Fibroblast of the conjunctiva (primary cell): ENCODE measurements at regions not wholly inside any gene's neighbourhood (a gene's known extent, or its start where the extent isn't known, plus 50 kb on each side); places are given as distances from the start of the nearest gene placed in this dataset.
"Not testable (repeated sequence)": the region's sequence is repeated elsewhere in the genome, so short reads cannot be mapped to it uniquely, and the experiment has no call there.

ENCODE experiments used
- DNase-seq: peaks from one replicate; pipeline ENCODE4 v3.0.0-alpha.2; 2010; ENCODE audit warnings: low read depth

DNA sequence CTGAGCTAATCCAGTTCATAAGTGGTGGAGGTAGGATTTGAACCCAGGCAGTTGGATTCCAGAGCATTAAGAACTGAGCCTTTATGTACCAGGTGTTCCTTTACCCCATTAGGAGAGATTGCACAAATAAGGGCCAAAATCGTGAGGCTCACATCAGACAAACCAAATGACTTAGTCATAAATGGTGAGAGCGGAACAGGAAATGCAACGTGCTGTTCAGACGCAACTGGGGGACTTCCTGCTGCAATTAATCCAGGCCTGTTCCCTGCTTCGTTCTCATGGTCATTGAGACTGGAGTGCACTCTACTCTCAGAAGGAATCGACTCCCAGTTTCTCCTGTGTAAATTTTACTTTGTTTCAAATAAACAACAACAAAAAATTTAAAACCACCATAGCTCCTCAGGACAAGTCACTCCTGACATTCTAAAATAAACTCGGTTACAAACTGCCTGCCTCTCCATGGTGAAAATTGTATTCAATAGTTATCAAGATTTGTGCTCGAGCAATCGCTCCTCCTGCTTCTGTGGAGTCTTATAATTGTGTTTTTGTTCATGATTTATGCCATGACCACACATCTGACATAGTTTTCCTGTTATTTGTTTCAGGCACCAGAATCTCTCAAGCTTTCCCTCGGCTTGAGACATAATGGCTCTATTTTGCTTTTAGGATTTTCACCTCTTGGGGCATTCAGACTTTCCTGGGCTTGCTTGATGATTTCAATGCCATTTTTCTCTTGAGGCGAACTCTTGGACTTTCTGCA, 115.3 kb upstream of the BMPER start:
- DNase-seq = no peak

DNA sequence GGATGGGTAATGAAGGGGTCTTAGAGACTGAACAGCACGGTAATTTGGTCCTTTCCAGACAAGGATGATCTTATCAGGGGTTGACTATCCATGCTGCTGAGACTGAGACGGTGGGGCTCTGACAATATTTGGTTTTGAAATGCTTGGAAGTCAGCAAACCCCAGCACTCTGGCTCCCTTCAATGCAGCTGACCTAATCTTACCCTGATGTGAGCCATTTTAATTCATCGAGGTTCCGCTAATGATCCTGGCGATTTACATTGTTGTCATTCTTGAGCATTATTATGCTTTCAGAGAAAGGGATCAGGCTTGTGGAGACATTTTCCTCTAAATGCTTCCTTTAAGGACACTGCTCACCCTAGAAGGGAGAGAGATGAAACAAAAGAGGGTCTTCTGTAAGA, 114.6 kb upstream of the BMPER start:
- no peak for DNase-seq

DNA sequence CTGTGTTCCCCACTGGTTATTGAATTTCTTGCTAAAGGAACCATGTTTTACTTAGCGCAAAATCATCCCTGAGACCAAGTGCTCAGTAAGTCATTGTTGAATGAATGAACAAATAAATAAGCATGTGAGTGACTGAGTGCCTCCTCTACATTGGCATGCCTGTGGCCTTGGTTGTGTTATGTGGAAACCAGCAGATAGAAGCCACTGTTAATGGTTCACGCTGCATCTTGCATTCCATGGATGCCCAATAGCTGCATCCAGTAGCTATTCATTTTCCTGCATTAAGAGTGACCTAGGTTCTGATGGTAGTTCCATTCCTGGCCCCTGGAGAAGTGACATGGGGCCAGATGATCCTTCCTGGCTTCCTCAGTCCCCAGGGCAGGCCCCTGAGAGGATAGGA, 113.3 kb upstream of the BMPER start:
- no peak for DNase-seq

DNA sequence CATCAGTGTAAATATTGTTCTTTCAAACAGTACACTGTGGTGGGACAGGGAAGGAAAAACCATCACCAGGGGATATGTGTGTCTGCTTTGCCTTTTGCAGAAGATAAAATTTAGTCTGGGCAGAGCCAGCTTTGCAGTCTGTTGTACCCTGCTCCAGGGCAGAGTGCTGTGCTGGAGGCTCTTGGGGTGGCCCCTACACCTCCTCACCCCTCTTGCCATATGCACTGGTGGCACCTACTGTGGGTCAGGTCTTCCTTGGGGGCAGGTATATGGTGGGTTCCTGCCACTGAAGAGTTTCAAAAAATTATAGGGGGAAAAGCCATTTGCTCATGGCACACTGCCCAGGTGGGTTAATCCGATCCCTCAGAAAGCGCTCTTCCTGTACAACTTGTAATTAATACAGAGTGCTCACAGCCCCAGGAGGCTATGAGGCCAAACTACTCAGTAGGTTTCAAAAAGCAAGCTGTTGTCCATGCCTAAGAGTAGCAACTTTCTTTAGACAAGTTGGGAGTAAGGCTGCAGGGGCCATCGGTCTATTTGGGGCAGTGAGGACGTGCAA, 112.7 kb upstream of the BMPER start:
- no peak for DNase-seq

DNA sequence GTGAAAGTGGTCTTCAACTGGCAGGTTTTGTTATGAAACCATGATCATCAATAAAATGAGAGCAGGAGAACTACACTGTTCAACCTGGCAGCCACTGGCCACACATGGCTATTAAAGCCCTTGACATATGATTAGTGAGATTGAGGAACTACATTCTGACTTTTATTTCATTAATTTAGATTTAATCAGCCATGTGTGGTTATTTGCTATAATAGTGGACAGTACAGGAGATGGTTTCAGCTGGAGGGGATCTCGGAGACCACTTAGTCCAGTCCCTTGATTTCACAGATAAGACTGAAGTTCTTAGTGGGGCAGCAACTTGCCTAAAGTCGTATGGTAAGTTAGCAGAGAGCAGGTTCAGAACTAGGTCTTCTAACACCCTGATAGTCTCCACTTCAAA, 111.7 kb upstream of the BMPER start:
- no peak for DNase-seq

DNA sequence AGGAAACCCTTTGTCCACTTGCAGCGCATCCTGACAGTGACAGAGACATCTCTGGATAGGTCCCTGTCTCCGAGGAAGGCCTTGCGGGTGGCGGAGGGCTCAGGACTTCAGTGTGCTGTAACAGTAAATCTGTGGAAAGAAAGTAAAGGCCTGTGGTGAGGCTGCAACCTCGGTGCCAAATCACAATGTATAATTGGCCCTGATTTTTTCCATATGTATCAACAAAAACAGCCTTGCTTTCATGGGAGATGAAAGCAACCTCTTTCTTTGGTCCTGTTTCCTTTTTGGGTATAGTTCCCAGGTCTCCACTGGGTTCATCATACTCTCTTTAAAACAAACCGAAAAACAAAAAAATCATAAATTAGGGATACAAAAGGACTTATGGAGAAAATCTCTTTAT, 110.9 kb upstream of the BMPER start:
- no peak for DNase-seq

DNA sequence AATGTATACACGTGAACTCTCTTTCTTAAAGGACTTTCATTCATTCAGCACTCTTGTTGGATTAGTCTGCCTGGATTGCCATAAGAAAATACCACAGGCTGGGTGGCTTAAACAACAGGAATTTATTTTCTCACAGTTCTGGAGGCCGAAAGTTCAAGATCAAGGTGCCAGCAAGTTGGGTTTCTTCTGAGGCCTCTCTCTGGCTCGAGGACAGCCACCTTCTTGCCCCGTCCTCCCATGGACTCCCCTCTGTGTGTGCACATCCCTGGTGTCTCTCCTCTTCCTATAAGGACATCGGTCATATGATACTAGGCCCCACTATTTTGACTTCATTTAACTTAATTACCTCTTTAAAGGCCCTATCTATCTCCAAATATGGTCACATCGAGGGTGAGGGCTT, 110.4 kb upstream of the BMPER start:
- no peak for DNase-seq

DNA sequence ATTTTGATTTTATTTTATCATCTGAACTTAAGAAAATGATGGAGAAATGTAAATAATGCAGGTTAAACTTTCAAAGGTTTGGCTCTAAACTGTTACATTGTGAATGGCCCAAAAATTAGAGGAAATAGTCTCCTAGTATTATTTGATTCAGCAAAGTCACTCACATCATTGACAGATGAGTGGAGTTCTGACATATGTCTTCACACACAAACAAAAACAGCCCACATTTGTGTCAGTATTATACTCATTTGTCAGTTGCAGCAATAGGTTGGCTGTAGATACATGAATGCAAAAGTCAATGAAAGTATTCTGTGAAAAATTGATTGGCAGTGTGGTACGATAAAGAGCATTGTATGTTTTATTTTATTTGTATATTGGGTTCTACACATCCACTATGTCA, 108.8 kb upstream of the BMPER start:
- no peak for DNase-seq

DNA sequence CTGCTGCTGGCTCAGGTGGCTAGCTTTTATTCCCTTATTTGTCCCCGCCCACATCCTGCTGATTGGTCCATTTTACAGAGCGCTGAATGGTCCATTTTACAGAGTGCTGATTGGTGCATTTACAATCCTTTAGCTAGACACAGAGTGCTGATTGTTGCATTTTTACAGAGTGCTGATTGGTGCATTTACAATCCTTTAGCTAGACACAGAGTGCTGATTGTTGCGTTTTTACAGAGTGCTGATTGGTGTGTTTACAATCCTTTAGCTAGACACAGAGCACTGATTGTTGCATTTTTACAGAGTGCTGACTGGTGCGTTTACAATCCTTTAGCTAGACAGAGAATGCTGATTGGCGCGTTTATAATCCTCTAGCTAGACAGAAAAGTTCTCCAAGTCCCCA, 107.8 kb upstream of the BMPER start:
- not testable (repeated sequence) for DNase-seq

DNA sequence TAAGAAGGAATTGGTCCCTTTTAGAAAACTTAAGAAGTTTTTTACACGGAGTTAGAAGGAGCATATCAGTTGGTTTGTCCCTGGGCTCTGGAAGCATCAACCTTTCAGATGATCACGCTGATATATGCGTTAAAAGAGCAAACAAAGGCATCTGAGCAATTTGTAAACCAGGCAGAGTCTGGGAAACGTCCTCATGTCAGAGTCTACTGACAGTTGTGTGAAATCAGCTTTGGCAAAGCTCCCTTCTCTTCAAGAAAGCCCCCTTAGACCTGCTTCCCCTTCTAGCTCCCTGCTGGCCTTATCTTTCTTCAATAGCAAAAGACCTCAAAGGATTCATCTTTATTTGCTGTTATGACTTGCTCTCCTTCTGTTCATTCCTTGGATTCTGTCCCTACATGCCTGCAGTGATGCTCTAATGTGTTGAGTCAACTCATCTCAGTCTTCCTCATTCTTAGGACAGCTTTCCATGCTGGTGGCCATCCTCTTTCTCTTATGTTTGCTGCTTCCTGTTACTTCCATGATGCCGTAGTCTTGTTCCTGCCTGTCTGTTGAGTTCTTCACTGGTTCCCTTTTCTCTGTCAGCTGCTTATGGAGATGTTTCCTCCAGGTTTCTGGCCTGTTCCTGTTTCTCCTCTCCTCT, 106.5 kb upstream of the BMPER start:
- no peak for DNase-seq

DNA sequence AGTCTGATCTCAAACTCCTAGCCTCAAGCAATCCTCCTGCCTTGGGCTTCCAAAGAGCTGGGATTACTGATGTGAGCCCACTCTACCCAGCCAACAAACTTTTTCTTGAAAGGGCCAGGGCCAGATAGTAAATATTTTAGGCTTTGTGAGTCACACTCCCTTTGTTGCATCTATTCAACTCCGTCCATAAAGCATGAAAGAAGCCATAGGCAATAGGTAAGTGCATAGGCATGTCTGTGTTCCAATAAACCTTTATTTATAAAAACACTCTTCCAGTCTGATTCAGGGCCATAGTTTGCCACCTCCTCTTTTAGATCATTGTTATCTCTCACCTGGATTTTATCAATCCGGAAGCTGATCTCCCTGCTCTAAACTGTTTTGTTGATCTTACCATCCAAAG, 105.6 kb upstream of the BMPER start:
- no peak for DNase-seq

DNA sequence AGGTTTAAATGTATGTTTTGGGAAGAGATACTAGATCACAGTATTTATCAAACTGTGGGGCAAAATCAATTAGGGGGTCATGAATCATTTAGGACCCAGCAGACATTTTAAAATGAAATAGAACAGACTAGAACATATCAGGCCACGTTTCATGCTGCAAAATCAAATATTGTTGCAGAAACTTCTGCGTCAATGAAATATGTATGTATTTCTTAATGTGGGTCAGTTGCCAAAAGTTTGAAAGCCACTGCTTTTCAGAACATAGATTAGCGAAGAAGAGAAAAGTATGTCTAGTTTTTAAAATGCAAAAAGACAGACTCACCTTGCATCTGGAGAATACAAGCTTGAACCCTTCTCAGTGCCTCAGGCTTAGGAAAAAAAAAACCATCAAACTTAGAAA, 102.7 kb upstream of the BMPER start:
- no peak for DNase-seq

DNA sequence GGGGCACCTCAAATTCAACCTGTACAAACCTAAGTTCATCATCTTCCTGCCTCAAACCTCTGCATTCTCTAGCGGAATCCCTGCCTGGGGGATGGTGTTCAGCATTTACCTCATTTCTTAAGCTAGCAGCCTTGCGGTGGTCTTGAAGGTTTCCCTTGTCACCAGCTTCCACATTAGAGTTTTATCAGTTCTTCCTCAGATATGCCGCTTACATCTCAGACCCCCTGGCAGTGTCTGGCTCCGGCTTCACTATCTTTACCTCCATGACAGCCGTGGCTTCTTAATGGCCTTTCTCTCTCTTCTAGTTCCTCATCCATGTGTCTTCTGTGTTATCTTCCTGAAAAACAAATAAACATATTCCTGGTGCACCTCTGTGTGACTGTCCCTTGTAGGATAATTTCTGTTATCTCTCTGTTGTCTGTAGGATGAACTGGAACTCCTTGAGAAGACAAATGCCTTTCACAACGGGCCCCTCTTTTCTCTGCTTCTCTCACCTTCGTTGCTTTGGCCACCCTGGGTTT, 101.1 kb upstream of the BMPER start:
- no peak for DNase-seq

DNA sequence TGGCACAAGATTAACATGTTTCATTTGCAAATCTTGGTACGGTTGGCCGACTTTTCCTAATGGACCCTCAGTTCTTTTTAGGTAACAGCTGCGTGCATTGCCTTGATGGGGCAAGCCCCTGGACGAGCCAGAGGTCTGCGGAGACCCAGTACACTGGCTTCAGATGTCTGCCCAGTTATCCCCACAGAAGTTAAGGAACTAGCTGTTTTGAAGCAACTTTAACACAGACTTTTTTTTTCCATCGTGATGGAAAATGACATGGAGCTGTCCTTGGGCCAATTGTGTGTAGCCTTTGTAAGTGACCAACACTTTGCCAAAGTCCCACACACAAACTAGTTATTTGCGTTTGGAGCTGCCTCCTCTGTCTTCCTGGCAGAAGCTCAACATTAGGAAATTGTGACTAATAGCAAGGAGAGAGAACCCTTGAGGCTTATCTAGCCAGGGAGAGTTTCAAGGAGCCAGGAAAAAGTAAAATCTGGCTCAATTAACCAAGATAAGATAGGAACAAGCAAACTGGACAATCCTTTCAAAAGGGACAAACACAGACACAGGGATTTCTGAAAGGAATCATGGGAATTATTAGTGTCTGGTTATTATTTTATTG, 99.6 kb upstream of the BMPER start:
- DNase-seq = no peak

DNA sequence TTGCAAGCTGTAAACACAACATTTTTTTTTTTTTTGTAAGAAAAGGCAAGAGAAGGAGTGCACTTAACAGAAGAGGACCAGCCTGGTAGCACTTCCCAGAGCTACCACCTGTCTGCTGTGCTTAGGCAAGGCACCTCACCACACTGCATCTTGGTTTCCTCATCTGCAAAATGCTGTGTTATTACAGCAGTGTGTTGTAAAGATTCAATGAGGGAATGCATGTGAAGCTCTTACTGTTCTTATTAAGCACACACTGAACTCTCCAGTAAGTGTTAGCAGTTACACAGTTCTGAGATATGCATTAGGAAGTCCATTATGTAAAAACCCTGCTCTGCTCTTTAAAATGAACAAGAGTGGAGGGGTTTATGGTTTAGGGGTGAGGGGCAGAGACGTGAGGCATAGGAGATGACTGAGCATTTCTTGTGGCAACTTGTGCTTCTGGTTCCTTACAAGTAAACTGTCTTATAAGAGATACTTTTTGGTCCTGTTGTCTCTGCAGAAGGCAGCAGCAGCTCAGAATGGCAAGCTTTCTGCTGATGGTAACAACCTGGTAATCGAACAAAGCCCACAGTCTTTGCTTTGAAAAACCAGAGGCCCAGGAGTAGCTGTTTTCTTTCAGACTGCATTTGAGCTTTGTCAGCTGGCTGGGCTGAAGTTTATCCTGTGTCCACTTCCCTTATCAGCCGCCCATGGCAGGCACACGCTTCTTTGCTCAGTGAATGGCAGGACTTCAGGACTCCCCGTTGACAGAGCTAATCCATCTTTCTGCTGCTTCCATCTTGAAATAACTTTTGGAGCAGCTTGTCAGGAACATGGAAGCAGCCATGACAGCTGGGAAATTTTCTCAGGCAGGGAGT, 98.8 kb upstream of the BMPER start:
- no peak for DNase-seq

DNA sequence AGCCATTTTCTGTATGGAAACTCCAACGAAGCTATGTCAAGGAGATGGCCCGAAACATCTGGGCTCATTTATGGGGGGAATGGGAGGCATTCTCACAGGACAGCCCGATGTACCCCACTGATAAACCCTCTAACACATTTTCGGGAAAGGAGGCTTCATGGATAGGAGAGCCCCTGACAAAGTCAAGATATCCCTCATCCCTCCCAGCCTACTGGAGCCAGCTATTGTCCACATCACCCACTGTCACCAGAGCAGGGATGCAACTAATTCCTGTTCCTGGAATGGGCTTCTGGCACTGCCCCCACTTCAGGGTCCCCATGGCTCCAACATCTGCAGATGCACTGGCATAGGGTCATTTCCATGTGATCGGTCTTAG, 98.2 kb upstream of the BMPER start:
- DNase-seq = no peak

DNA sequence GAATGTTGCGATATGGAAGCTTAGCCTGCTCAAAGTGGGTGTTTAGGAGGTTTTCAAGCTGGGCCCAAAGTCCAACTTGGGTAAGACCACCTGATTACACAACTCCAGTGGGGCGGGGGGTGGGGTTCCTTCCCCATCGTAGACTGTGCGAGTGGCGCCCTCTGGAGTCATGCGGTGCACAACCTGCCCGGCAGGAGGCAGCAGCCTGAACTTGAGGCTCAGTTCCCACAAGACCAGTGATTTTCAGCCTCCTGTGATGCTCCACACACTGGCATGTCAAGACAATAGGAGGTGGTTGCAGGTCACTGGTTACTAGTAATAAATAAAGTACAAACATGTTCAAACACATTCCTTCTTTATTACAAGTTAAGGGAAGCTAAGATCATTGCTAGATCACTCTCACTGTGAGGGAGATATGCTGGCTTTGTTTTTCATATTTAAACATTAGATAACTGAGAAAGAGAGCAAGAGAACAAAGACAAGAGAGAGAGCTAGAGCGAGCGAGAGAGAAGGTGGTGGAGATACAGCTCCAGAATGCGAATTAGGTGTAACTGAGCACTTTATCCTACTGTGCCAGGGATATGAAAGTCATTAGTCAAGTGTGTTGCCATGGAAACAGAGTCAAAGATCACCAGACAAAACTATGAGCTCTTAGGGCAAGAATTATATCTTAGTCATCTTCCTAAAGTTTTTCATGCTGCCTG, 97.4 kb upstream of the BMPER start:
- DNase-seq = peak; percentile 88

DNA sequence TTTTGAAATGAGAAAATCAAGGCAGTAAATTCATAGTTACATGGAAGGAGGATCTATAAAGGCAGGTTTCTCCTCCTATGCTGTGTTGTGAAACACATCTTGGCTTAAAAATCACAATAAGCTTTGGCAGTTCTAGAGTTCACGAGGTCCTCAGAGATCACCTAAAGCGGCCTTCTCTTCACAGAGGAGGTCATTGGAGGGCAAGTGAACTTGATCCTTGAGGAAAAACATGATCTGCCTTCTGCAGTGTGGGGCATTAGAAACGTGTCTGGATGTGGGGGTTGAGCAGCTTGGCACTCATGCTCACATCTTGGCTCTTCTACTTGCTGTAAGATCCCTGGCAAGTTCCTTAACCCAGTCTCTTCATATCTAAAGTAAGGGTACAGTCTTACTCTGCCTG, 96.1 kb upstream of the BMPER start:
- DNase-seq = peak; percentile 73

DNA sequence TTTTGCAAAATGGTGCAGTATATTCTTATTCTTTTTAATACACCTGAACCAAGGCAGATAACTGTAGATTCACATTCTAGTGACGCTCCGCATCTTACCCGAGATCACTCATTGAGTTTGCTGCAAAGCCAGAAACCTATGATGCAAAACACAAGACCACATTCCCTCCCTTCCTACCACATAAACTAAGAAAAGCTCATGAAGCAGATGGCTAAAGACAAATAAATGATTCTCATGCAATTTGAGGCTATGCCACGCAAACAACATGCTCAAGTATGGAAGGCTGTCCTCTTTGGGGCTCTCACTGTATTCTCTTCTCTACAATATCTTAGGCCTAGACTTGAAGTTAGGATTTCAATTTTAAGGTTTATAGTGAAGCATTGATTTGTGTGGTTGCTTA, 95.0 kb upstream of the BMPER start:
- DNase-seq = no peak

DNA sequence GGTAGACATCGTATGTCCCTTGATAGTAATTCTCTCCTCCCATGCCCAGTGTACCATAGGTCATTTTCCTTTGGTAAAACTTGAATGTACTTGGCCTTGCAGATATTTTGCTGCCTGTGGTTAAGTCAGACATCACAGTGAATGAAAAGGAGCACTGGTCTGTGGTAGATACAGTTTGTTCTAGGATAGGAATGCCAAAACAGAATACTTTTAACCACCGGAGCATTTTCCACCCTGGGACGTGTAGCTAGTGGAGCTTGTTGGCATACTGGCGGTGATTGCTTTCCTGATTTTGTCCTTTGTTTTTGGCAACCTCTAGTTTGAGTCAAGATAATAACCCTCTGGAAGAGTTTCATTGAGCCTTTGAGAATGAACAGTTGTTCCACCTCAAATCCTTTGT, 92.0 kb upstream of the BMPER start:
- no peak for DNase-seq

DNA sequence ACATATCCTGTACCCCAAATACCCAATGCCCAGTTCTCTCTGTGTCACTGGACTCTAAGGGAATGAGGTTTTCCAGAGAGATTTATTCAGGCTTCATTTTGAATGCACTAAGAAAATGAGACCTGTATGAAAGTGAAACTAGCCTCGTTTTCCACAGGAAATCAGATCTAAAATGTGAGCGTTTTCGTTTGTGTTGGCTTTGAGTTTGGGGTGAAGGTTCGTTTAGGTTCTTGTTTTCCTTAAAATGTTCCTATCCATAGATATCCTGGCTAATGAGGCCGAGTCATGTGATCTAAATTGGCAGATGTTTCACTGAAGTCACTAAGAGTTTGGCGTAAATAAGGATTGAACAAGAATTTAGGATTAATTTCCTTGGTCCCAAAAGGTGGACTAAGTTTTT, 90.9 kb upstream of the BMPER start:
- DNase-seq = no peak

DNA sequence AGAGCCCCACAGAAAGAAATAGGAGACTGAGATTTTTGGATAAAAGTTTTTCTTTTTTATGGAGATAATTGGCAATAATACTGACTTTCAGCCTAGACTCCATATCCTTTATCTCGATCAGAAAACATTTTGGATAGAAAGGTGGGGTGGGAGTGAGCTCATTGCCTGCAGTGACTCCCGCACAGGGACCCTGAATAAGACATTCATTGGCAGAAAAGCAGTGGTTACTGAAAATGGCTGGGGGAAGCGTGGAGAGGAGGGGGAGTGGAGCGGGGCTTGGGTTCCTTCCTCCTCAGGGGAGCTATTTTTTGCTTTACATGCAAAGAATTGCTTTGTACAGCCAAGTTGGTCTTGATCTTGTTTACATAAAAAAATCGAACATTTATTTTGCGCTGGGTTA, 90.4 kb upstream of the BMPER start:
- no peak for DNase-seq
